Retina (tissue), 1 donor: ENCODE measurements at regions not wholly inside any gene's neighbourhood (a gene's known extent, or its start where the extent isn't known, plus 50 kb on each side); places are given as distances from the start of the nearest gene placed in this dataset.

ENCODE experiments used
- DNase-seq: peaks from one replicate; pipeline ENCODE4 v3.0.0-alpha.2; 2016

GRCh38 chr16:85173981-85174751, 61.9 kb upstream of the CIBAR2 start:
- DNase-seq, result no peak

GRCh38 chr16:85174871-85175723, 62.8 kb upstream of the CIBAR2 start:
- DNase-seq, result no peak

GRCh38 chr16:85175724-85176233, 63.5 kb upstream of the CIBAR2 start:
- no peak for DNase-seq

DNA sequence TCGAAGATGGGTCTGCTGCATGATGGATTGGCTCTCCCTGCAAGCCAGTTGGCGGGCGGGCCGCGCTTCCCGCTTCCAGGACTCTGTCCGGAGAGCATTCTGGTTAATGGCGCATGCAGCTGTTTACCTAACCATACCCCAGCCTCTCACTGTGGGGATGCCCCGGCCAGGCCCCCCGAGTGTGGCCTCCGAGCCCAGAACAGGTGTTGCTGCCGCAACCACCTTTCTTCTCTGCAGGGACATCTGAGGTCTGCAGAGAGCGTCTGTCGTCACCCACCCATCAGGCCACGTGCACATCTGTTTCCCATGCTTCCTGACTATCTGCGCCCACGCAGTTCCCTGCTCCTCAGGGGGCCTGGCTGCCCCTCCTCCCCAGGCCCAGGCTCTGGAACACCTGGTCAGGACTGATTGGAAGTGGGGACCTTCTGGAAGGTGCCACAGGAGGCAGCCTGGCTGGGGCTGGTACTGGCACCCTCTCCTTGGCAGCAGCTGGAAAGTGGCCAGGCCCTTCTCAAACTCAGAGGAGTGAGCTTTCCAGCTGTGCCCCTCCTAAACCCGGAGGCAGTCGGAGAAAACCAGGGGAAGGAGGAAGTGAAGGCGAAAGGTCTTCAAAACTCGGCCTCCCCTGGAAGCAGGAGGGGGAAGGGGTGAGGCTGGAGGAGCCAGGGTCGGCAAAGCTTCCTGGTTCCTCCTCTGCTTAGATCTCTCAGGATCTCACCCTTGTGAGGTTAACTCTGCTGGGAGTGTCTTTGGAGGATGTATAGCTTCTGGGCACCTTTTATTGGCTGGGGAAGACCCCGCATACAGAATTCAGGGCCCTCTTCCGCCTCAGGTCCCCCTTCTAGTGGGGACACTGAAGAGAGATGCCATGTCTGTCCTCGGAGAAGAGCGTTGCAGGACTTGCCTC, 64.5 kb upstream of the CIBAR2 start:
- no peak for DNase-seq

DNA sequence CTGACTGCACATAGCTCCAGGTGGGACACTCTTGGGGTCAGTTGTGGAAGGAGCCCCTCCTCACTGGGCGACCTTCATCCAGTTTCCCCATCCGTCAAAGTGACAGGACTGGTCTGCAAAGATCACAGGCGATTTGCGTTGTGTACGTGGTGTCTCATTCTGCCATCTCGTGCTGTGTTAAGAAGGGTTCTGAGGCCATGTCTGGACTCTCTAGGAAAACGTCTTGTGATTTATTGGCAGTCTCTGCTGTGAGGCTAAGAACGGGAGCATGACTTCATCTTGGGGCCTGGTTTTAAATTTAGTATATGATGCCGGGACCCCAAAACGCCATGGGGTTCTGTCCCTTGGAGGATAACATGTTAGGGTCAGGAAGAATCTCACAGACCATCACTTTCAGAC, 65.2 kb upstream of the CIBAR2 start:
- no peak for DNase-seq

DNA sequence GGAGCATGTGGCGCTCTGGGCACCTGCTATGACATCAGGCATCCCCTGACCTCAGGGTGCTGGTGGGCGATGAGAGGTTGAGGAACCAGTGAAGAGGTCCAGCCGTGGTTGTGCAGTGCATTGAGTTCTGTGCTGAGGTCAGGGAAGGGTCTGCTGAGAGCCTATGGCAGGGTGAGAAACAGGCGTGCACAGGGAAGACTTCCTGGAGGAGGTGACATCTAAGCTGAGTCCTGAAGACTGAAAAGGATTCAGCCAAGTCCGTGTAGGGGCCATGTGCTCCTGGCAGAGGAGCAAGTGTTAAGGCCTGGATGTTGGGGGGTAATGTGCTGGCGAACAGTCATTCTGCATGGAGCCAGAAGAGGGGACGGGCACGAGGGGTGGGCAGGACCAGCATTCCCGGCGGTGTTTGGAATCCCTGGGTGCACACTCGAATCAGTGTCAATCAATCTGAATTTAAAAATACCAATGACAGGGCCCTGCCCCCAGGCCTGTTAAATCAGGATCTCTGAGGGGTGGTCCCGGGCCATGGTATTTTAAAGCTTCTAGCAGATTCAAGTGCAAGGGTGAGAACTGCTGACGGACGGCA, 65.8 kb upstream of the CIBAR2 start:
- DNase-seq, result no peak

DNA sequence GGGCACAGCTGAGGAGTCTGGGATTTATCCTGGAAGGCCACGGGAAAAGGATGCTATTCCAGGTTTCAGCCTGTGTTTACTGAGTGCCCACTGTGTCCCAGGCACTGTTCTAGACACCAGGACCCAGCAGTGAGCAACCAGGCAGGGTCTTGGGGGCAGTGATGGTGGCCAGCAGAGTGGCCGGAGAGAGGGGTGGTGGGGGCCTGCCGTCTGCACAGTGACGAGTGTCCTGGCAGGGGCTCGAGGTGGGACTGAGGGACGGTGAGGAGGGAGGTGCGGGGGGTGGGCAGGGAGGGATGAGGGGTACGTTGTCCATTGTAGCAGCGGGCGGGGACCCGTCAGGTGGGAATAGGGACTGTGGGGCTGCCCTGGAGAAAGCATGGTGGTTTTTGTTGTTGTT, 66.3 kb upstream of the CIBAR2 start:
- no peak for DNase-seq

GRCh38 chr16:85179344-85180046, 67.2 kb upstream of the CIBAR2 start:
- DNase-seq, result no peak

DNA sequence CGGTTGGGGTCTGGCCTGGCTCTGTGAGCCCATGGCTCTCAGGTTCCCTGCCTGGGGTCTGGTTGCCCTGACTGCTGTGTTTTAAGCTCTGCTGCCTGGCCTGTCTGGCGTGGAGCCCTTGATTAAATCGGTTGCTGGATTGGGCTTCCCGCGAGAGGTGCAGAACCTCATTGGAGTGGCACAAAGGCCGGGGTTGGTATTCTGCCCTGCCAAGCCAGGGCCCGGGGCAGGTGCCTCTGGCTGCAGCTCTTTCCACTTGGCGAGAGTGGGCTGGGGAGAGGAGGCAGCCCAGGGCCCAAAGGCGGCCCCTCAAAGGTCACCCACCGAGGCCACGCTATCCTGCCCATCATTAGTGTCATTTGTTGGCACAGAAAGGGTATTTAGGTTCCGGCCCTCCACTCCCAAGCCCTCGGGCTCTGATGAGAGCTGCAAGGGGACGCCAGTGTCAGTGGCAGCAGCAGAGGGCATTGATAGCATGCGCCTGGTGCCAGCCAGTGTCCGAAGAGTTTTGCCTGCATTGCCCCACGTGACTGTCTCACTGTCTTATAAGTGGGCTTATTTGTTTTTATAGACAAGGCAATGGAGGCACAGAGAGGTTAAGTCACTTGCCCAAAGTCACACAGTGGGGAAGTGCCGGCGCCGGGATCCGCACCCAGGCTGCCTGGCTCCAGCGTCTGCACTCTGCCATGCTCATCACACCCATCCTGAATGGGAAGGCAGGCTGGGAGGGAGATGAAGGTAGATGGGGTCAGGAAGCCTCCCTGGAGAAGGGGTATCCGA, 68.0 kb upstream of the CIBAR2 start:
- no peak for DNase-seq

GRCh38 chr16:85180827-85181738, 68.8 kb upstream of the CIBAR2 start:
- no peak for DNase-seq

GRCh38 chr16:85181739-85182129, 69.5 kb upstream of the CIBAR2 start:
- no peak for DNase-seq

DNA sequence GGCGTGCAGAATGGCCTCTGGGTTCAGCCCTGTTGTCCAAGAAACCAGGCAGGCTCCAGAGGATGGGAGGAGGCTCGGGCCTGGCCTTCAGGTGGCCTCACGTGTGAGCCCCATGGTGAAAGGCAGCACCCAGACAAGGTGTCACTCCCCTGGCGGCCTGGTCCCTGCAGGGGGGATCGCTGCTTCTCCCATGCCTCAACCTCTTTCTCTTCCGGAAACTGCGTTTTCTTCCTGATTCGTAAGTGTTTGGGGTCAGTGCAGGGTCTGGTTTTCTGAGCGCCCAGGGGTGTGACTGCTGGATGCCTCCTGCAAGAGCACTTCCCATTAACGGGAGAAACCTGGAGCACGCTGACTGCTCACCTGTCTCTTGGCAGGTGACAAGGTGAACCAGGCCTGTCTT, 70.0 kb upstream of the CIBAR2 start:
- no peak for DNase-seq

GRCh38 chr16:85182774-85183173, 70.5 kb upstream of the CIBAR2 start:
- DNase-seq, result no peak

DNA sequence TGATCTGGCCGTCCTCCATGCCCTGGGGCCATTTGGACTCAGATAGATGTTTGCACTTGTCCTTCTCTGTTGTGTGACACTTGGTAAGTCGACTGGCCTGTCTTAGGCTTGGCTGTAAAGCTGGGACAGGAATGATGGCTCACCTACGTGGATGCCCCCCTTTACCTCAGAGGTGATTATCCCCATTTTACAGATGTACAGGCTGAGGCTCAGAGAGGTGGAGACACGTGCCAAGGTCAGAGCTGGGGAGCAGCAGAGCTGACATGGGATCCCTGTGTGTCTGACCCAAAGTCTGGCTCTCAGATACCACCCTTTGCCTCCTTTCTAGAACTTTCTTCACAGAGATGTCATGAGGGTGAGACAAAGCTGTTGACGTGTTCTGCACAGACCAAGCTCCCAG, 71.3 kb upstream of the CIBAR2 start:
- no peak for DNase-seq

DNA sequence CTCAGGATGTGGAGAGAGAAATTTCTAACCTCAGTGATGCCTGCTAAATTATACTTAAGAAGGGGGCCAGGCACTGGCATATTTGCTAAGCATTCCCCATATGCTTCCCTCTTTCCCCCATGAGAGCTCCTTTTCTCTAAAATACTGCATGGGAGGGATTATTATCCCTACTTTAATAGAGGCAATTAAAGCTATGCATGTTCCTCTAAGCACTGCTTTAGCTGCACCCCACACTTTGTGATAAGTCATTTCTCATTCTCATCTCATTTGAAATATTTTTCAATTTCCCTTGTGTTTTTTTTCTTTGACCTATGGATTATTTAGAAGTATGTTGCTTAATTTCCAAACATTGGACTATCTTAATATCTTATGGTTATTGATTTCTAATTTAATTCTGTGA, 72.1 kb upstream of the CIBAR2 start:
- no peak for DNase-seq

DNA sequence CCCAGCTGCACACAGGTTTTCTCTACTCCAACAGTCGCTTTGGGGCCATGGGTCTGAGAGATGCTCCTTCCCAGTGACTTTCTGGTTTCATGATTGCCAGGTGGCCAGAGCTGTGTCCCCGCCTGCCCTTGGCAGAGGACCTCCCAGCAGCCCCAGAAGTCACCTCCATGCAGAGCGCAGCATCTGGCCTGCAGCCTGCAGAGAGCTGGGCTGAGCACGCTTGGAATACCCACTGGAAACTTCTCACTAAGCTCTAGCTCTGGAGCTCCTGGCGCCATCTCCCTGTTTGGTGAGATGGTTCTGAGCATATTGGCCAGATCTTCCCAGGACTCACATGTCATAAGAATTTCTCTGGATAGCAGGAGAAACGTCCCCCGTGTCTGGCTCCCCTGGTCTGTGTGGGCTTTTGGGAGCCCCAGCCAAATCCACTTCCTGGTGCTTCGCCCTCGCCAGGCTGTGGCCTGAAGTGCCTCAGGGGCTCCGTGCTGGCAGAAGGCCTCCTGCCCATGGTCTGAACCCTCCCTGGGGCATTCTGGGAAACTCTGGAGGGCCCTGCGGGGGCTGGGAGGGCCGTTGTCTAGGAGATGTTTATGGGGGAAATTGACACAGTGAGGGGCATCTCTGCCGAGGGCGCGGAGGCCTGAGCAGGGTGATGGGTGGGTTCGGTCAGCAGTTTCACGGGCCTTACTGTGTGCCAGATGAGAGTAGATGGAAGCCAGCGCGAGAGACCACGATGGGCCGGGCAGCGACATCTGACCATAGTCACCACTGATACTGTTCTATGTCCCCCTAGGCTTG, 73.2 kb upstream of the CIBAR2 start:
- DNase-seq, result no peak

DNA sequence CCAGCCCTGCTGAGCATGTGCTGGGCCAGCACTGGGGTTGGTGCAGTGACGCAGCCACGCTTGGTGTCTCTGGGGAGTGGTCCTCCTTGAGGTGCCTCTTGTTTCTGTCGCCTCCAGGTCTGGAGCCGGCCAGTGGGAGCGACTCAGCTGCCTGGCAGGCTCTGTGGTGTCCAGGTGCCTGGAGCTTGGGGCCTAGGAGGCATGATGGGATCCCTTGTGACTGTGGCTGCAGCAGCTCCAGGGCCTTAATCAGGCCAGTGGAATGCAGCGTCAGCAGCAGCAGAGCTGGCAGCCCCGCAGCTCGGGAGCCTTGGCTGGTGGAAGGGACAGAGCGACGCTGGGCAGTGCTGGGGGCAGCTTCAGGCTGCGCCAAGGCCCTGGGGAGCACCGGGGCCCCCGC, 74.7 kb upstream of the CIBAR2 start:
- DNase-seq, result peak; percentile 67

GRCh38 chr16:85187447-85187846, 75.2 kb upstream of the CIBAR2 start:
- DNase-seq, result no peak

DNA sequence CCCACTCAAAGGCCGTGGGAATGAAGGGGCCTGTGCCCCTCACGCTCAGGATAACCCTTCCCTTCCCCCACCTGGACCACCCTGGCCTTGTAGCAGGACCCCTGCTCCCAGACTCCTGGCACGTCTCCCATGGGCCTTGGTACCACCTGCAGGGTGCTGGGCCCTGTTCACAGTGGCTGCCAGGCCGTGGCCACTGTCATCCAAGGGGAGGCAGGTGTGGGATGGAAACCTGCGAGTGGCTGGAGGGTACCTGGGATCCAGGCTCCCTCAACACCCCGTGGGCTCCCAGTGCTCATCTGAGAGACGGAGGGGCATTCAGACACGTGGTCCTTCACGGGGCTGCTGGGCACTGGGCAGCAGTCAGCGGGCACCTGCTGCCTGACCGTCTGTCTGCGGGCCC, 75.6 kb upstream of the CIBAR2 start:
- DNase-seq, result no peak
